ENCODE measurements at regions not wholly inside any gene's neighbourhood (a gene's known extent, or its start where the extent isn't known, plus 50 kb on each side); places are given as distances from the start of the nearest gene placed in this dataset.

DNA sequence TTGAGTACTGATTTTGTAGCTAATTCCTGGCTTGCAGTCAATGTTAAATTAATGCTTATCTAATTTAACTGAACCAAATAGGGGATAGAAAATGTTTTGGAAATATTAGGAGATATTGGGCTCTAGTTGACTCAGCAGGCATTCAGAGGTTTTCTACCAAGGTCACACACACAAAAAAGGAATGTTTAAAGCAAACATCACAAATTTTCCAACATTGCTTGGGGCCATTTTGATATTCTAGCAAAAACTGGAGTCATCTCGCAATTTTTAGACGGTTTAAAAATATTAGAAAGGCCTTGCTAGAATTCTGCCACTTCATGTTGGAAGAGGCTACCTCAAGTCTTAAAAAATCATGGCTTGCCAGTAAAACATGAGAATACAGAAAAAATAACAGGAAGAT lies 2082.1 kb upstream of the RAG2 start:
- in situ Hi-C loops (cut with HindIII; ENCODE audit: extremely low pct_ligation_motif_present, low pct_unique_long_range_greater_than_20kb) (no loop called here), intact Hi-C loops (cut with micrococcal nuclease; ENCODE audit: unreplicated experiment) (no loop called here)
- POLR2A ChIA-PET = no interaction called here
- Histone ChIP-seq H3K9ac (ENCODE audit: insufficient read depth, low read depth, low read length) (no peak overlapping the region), H3K27me3 (ENCODE audit: control insufficient read depth in 1 of 2, insufficient read depth in 2 of 2, low read length in 2 of 2) (no peaks in the 10 kb centered on the region), H3K79me2 (ENCODE audit: insufficient read depth, low read length) (no peaks in the 10 kb centered on the region), H3K9me3 (ENCODE audit: low read length) (peaks cover 41% of the 10 kb centered on the region), H3K36me3 (replicated peaks in 1 of 2; ENCODE audit: control insufficient read depth in 1 of 2, insufficient read depth in 2 of 2, low read length in 2 of 2) (no peaks in the 10 kb centered on the region), H3K4me1 (ENCODE audit: insufficient read depth, low read length) (no peaks in the 10 kb centered on the region), H2AFZ (ENCODE audit: low read length) (no peak overlapping the region), H3K4me2 (ENCODE audit: low read depth, low read length) (no peak overlapping the region), H3K27ac (ENCODE audit: extremely low read length, insufficient read depth, low read length) (no peak overlapping the region), H3K4me3 (replicated peaks in 1 of 3; ENCODE audit: insufficient read depth in 1 of 3, low read depth in 2 of 3, low read length in 3 of 3) (no peak overlapping the region), H4K20me1 (ENCODE audit: insufficient read depth, low read length) (no peaks in the 10 kb centered on the region)
- FAIRE-seq (no peak), ATAC-seq (no peak), DNase-seq (ENCODE audit: low spot score) (no peak)
- CTCF ChIA-PET (ENCODE audit: low intra/inter-chr PET ratio, low total read pairs) = no interaction called here
- no TSS peak for BruUV-seq (replicated peaks)
- WGBS (ENCODE audit: low lambda C conversion rate) = 0% methylated on average over 2 of the region's 2 CpGs
- TF ChIP-seq, protein P1, sequence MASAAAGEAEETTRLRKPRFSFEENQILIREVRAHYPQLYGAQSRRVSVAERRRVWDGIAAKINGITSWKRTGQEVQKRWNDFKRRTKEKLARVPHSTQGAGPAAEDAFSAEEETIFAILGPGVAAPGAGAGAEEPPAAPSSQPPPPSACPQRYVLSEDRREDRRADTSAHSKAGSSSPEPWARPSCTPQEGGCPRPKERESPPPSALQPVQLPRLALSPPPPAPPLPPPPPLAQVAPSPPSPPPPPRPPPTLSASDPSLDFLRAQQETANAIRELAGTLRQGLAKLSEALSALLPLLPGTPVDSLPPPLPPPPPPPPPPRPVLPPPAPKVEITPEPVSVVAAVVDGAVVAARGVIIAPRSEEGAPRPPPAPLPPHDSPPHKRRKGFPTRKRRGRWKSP (CRISPR knock-in tag; IDR thresholded peaks at IDR 0.05) = no peak
- TF ChIP-seq ZNF143 (CRISPR knock-in tag; IDR thresholded peaks at IDR 0.05) (no peak), TGIF2 (CRISPR knock-in tag; IDR thresholded peaks at IDR 0.05) (no peak), RBAK (CRISPR knock-in tag; IDR thresholded peaks at IDR 0.05) (no peak), ZNF776 (CRISPR knock-in tag; IDR thresholded peaks at IDR 0.05) (no peak), PHF20 (CRISPR knock-in tag; IDR thresholded peaks at IDR 0.05) (no peak), IKZF1 (IDR thresholded peaks at IDR 0.05) (no peak), FOXK2 (IDR thresholded peaks at IDR 0.05) (no peak), ZNF33B (CRISPR knock-in tag; IDR thresholded peaks at IDR 0.05) (no peak), MYNN (CRISPR knock-in tag; IDR thresholded peaks at IDR 0.05; ENCODE audit: low read depth) (no peak), ZNF431 (CRISPR knock-in tag; IDR thresholded peaks at IDR 0.05; ENCODE audit: borderline replicate concordance, low read depth) (no peak), KDM3A (CRISPR knock-in tag; IDR thresholded peaks at IDR 0.05; ENCODE audit: low read depth) (no peak)
- TF ChIP-seq, protein P2, sequence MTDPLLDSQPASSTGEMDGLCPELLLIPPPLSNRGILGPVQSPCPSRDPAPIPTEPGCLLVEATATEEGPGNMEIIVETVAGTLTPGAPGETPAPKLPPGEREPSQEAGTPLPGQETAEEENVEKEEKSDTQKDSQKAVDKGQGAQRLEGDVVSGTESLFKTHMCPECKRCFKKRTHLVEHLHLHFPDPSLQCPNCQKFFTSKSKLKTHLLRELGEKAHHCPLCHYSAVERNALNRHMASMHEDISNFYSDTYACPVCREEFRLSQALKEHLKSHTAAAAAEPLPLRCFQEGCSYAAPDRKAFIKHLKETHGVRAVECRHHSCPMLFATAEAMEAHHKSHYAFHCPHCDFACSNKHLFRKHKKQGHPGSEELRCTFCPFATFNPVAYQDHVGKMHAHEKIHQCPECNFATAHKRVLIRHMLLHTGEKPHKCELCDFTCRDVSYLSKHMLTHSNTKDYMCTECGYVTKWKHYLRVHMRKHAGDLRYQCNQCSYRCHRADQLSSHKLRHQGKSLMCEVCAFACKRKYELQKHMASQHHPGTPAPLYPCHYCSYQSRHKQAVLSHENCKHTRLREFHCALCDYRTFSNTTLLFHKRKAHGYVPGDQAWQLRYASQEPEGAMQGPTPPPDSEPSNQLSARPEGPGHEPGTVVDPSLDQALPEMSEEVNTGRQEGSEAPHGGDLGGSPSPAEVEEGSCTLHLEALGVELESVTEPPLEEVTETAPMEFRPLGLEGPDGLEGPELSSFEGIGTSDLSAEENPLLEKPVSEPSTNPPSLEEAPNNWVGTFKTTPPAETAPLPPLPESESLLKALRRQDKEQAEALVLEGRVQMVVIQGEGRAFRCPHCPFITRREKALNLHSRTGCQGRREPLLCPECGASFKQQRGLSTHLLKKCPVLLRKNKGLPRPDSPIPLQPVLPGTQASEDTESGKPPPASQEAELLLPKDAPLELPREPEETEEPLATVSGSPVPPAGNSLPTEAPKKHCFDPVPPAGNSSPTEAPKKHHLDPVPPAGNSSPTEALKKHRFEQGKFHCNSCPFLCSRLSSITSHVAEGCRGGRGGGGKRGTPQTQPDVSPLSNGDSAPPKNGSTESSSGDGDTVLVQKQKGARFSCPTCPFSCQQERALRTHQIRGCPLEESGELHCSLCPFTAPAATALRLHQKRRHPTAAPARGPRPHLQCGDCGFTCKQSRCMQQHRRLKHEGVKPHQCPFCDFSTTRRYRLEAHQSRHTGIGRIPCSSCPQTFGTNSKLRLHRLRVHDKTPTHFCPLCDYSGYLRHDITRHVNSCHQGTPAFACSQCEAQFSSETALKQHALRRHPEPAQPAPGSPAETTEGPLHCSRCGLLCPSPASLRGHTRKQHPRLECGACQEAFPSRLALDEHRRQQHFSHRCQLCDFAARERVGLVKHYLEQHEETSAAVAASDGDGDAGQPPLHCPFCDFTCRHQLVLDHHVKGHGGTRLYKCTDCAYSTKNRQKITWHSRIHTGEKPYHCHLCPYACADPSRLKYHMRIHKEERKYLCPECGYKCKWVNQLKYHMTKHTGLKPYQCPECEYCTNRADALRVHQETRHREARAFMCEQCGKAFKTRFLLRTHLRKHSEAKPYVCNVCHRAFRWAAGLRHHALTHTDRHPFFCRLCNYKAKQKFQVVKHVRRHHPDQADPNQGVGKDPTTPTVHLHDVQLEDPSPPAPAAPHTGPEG (CRISPR knock-in tag; IDR thresholded peaks at IDR 0.05) = no peak
- TF ChIP-seq, protein P3, sequence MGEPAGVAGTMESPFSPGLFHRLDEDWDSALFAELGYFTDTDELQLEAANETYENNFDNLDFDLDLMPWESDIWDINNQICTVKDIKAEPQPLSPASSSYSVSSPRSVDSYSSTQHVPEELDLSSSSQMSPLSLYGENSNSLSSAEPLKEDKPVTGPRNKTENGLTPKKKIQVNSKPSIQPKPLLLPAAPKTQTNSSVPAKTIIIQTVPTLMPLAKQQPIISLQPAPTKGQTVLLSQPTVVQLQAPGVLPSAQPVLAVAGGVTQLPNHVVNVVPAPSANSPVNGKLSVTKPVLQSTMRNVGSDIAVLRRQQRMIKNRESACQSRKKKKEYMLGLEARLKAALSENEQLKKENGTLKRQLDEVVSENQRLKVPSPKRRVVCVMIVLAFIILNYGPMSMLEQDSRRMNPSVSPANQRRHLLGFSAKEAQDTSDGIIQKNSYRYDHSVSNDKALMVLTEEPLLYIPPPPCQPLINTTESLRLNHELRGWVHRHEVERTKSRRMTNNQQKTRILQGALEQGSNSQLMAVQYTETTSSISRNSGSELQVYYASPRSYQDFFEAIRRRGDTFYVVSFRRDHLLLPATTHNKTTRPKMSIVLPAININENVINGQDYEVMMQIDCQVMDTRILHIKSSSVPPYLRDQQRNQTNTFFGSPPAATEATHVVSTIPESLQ (CRISPR knock-in tag; conservative IDR thresholded peaks at IDR 0.05) = no peak

All from HepG2 (cell line).